SU-DHL-6 (cell line): ENCODE measurements at regions not wholly inside any gene's neighbourhood (a gene's known extent, or its start where the extent isn't known, plus 50 kb on each side); places are given as distances from the start of the nearest gene placed in this dataset.

Experiments
- H2AFZ ChIP-seq: fragments of 200-600 bp; sonication (generic); 2 replicates; pipeline ENCODE4 v1.6.1; 2014; ENCODE audit warnings: low read depth, mild to moderate bottlenecking, moderate library complexity, mixed read lengths, antibody characterized with exemption, low read length; ENCODE audit not compliant: severe bottlenecking
- H3F3A ChIP-seq: fragments of 200-600 bp; shearing (Covaris generic); 2 replicates; pipeline ENCODE4 v1.6.0; 2016; ENCODE audit warnings: antibody characterized with exemption, mild to moderate bottlenecking; ENCODE audit not compliant: insufficient read depth
- H3K27ac ChIP-seq: fragments of 200-600 bp; sonication (generic); 2 replicates; pipeline ENCODE4 v1.5.1; 2016; ENCODE audit warnings: low read depth, mild to moderate bottlenecking, low read length, moderate library complexity, mixed read lengths
- H3K27me3 ChIP-seq: fragments of 200-600 bp; sonication (generic), shearing (Covaris generic); 2 replicates; pipeline ENCODE4 v1.6.0; 2014; ENCODE audit warnings: mild to moderate bottlenecking, low read length
- H3K36me3 ChIP-seq: fragments of 200-600 bp; sonication (generic); 2 replicates; pipeline ENCODE4 v1.6.1; 2014; ENCODE audit warnings: mild to moderate bottlenecking, low read length, mixed read lengths
- H3K4me2 ChIP-seq: fragments of 300-600, 200-600 bp; shearing (Covaris generic), sonication (generic); 2 replicates; pipeline ENCODE4 v1.6.0; 2014; ENCODE audit warnings: low read length, low read depth, mild to moderate bottlenecking; ENCODE audit not compliant: poor library complexity, severe bottlenecking
- H3K4me3 ChIP-seq: fragments of 200-600 bp; sonication (generic); 2 replicates; pipeline ENCODE4 v1.5.1; 2014; ENCODE audit warnings: antibody characterized with exemption, low read length, mild to moderate bottlenecking, mixed read lengths; ENCODE audit not compliant: insufficient read depth, poor library complexity, severe bottlenecking
- H3K79me2 ChIP-seq: fragments of 200-600 bp; sonication (generic); 2 replicates; pipeline ENCODE4 v1.6.1; 2014; ENCODE audit warnings: mild to moderate bottlenecking, low read length, moderate library complexity; ENCODE audit not compliant: insufficient read depth
- H3K9ac ChIP-seq: fragments of 200-600 bp; sonication (generic); 2 replicates; pipeline ENCODE4 v1.7.0; 2014; ENCODE audit warnings: mild to moderate bottlenecking, low read length
- H3K9me2 ChIP-seq: fragments of 200-600 bp; sonication (generic); replicated peaks from 2 replicates; pipeline ENCODE4 v1.6.1; 2014; ENCODE audit warnings: low read length; ENCODE audit not compliant: insufficient read depth
- H3K9me3 ChIP-seq: fragments of 200-600 bp; sonication (generic); 2 replicates; pipeline ENCODE4 v1.6.1; 2014; ENCODE audit warnings: low read length, mixed read lengths; ENCODE audit not compliant: insufficient read depth
- H4K20me1 ChIP-seq: fragments of 200-600 bp; sonication (generic); 2 replicates; pipeline ENCODE4 v1.6.1; 2014; ENCODE audit warnings: low read depth, mild to moderate bottlenecking, antibody characterized with exemption, low read length, moderate library complexity, mixed read lengths
- CTCF ChIP-seq: fragments of 200-600 bp; sonication (generic); IDR thresholded peaks from one replicate; pipeline ENCODE4 v1.5.1; 2017; ENCODE audit warnings: antibody characterized with exemption, mild to moderate bottlenecking, low read length, moderate library complexity; ENCODE audit not compliant: insufficient read depth, poor library complexity, severe bottlenecking
- EZH2phosphoT487 ChIP-seq: fragments of 200-600 bp; sonication (generic), shearing (Covaris generic); conservative IDR thresholded peaks from 2 replicates; pipeline ENCODE4 v1.6.1; 2018; ENCODE audit warnings: mild to moderate bottlenecking, antibody characterized with exemption, low read length, moderate library complexity, mixed read lengths

- Histone ChIP-seq H3K4me3 (no peak overlapping the region), H3K27ac (no peak overlapping the region), H2AFZ (no peak overlapping the region), H3K4me2 (no peak overlapping the region), H3K79me2 (no peaks in the 10 kb centered on the region), H3K9ac (no peak overlapping the region), H4K20me1 (no peaks in the 10 kb centered on the region), H3K9me3 (no peaks in the 10 kb centered on the region), H3K36me3 (no peaks in the 10 kb centered on the region), H3K27me3 (no peaks in the 10 kb centered on the region), H3K9me2 (no peaks in the 10 kb centered on the region), H3F3A (no peaks in the 10 kb centered on the region)
- TF ChIP-seq CTCF, result no peak
- TF ChIP-seq EZH2phosphoT487, result no peak
Observed at GRCh38 chr5:174397206-174397605, 327.2 kb upstream of the MSX2 start.

- no peaks in the 10 kb centered on the region for H3K9me3 ChIP-seq
- TF ChIP-seq CTCF, result no peak
- no peak overlapping the region for H3K27ac ChIP-seq
Observed at GRCh38 chr5:174398171-174398570, 326.2 kb upstream of the MSX2 start.

GRCh38 chr5:174399411-174399810 lies 325.0 kb upstream of the MSX2 start:
- Histone ChIP-seq H3K79me2 (no peaks in the 10 kb centered on the region), H3F3A (no peaks in the 10 kb centered on the region), H3K4me2 (no peak overlapping the region), H3K9me3 (no peaks in the 10 kb centered on the region), H3K27me3 (no peaks in the 10 kb centered on the region), H2AFZ (no peak overlapping the region), H4K20me1 (no peaks in the 10 kb centered on the region), H3K36me3 (no peaks in the 10 kb centered on the region), H3K9ac (no peak overlapping the region), H3K9me2 (no peaks in the 10 kb centered on the region), H3K4me3 (no peak overlapping the region), H3K27ac (no peak overlapping the region)
- TF ChIP-seq CTCF, result no peak
- TF ChIP-seq EZH2phosphoT487, result no peak

More at GRCh38 chr5:174398171-174398570, 326.2 kb upstream of the MSX2 start:
- Histone ChIP-seq H2AFZ (no peak overlapping the region), H3K4me3 (no peak overlapping the region), H3F3A (no peaks in the 10 kb centered on the region), H4K20me1 (no peaks in the 10 kb centered on the region), H3K9me2 (no peaks in the 10 kb centered on the region), H3K4me2 (no peak overlapping the region), H3K9ac (no peak overlapping the region), H3K79me2 (no peaks in the 10 kb centered on the region), H3K36me3 (no peaks in the 10 kb centered on the region), H3K27me3 (no peaks in the 10 kb centered on the region)

GRCh38 chr5:174400461-174400860 lies 323.9 kb upstream of the MSX2 start:
- H3K9me2 ChIP-seq, result no peaks in the 10 kb centered on the region
- H4K20me1 ChIP-seq, result no peaks in the 10 kb centered on the region
- H3K79me2 ChIP-seq, result no peaks in the 10 kb centered on the region
- no peak overlapping the region for H3K9ac ChIP-seq
- H3K4me2 ChIP-seq, result no peak overlapping the region
- H3K27me3 ChIP-seq, result no peaks in the 10 kb centered on the region
- H3K36me3 ChIP-seq, result no peaks in the 10 kb centered on the region
- no peaks in the 10 kb centered on the region for H3K9me3 ChIP-seq
- H3K4me3 ChIP-seq, result no peak overlapping the region
- H3F3A ChIP-seq, result no peaks in the 10 kb centered on the region
- H3K27ac ChIP-seq, result no peak overlapping the region
- TF ChIP-seq EZH2phosphoT487, result no peak
- H2AFZ ChIP-seq, result no peak overlapping the region
